Upper lobe of left lung (tissue), 6 donors: ENCODE measurements at regions not wholly inside any gene's neighbourhood (a gene's known extent, or its start where the extent isn't known, plus 50 kb on each side); places are given as distances from the start of the nearest gene placed in this dataset.

Source experiments
- ATAC-seq, 2 donors: fragments of 200-7000 bp; cut with Tn5 transposase; one replicate each; pipeline ENCODE4 v1.9.1; 2022; ENCODE audit warnings: mild to moderate bottlenecking in 2 of 2, moderate library complexity in 2 of 2; ENCODE audit not compliant: low FRiP score in 2 of 2
- DNase-seq, 2 donors: peaks; one replicate each; pipeline ENCODE4 v3.0.0-alpha.2; 2019 to 2020
- H3K27ac ChIP-seq, 4 donors: fragments of 200-600 bp; sonication (generic); one replicate each; pipeline ENCODE4 v1.5.1; 2016 to 2019
- H3K27me3 ChIP-seq, 4 donors: fragments of 200-600 bp; sonication (generic); one replicate each; pipeline ENCODE4 v1.5.1; 2017 to 2019
- H3K36me3 ChIP-seq, 4 donors: fragments of 200-600 bp; sonication (generic); one replicate each; pipeline ENCODE4 v1.5.1; 2016 to 2019
- H3K4me1 ChIP-seq, 4 donors: fragments of 200-600 bp; sonication (generic); one replicate each; pipeline ENCODE4 v1.5.1; 2018 to 2019
- H3K4me3 ChIP-seq, 4 donors: fragments of 200-600 bp; sonication (generic); one replicate each; pipeline ENCODE4 v1.5.1; 2017 to 2019; ENCODE audit warnings: mild to moderate bottlenecking in 2 of 4, moderate library complexity in 1 of 4
- H3K9me3 ChIP-seq, 4 donors: fragments of 200-600 bp; sonication (generic); one replicate each; pipeline ENCODE4 v1.5.1; 2018 to 2019
- EP300 ChIP-seq, 4 donors: sonication (generic); formaldehyde crosslinking; IDR thresholded peaks; one replicate each; pipeline ENCODE4 v1.5.1; 2017; ENCODE audit warnings: antibody characterized with exemption in 4 of 4, control low read depth in 2 of 4
- POLR2A ChIP-seq, 4 donors: fragments of 450-650 bp; IDR thresholded peaks; one replicate each; pipeline ENCODE4 v1.5.1; 2016 to 2017; ENCODE audit warnings: antibody characterized with exemption in 4 of 4, mild to moderate bottlenecking in 2 of 4
- POLR2AphosphoS5 ChIP-seq, 2 donors: sonication (generic); formaldehyde crosslinking; IDR thresholded peaks; one replicate each; pipeline ENCODE4 v1.5.1; 2017; ENCODE audit warnings: antibody characterized with exemption in 2 of 2
- WGBS, 2 donors: methylation state at CpG; one replicate each; pipeline ENCODE4 v1.1.5; 2017 to 2018; 5-methylcytosine and 5-hydroxymethylcytosine counted together
- TF ChIP-seq, protein P1 (sequence below), 6 experiments: fragments of 450-650 bp in 4 of 6; fragments of 200-600 bp in 2 of 6; sonication (generic) in 2 of 6; IDR thresholded peaks; one replicate each; pipeline ENCODE4 v1.5.1; 2016 to 2019; ENCODE audit warnings: antibody characterized with exemption in 6 of 6
- donor health status: DM: no; HTN: no; CAD: no; lungs with moderate emphysema.
- donor health status: DM: no; HTN: yes; CAD: no; lungs with severe emphysema.

DNA sequence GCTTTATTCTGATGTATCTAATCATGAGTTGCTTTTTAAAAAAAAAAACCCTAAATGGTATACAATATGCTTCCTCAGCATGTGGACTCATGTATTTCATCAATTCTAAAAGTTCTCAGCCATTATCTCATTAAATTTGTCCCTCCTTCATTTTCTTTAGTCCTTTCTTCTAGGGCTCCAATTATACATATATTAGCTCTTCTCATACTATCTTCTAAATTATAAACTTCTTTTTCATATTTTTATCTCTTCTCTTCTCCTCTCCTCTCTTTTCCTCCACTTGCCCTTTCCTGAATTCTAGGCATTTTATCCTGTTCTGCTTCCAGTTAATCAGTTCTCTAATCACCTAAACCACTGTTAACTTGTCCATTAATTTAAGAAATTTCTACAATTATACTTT is 55.0 kb upstream of the IL33 start:
- no peaks in the 10 kb centered on the region for H3K4me1 ChIP-seq
- no peaks in the 10 kb centered on the region for H3K27me3 ChIP-seq
- no peak overlapping the region for H3K27ac ChIP-seq
- no peaks in the 10 kb centered on the region for H3K36me3 ChIP-seq
- ATAC-seq: no peak
- H3K9me3 ChIP-seq: peaks cover 0 to 14% (median 6%) of the 10 kb centered on the region in 4 donors
- H3K4me3 ChIP-seq: no peak overlapping the region
- no peak for TF ChIP-seq POLR2A (IDR thresholded peaks at IDR 0.05)
- no peak for DNase-seq

DNA sequence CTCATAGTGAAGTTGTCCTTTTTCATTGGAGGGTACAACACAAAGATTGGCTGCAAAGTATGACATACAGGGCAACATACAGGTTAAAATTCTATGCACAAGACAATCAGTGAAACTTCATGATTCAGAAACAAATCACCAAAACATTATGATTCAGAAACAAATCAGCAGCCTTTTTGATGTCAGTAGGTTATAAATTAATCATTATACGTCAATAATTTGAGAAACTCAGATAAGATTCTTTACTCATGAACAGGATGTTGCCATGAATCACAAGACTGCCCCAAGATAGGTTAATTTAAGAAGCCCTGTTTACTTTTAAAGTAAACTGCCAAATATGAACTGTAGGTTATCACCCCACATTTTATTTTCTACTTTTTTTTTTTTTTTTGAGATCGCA is 62.2 kb upstream of the IL33 start:
- no peak for ATAC-seq
- DNase-seq: no peak
- Histone ChIP-seq H3K36me3 (no peaks in the 10 kb centered on the region), H3K27ac (no peak overlapping the region), H3K4me1 (no peaks in the 10 kb centered on the region), H3K27me3 (no peaks in the 10 kb centered on the region), H3K9me3 (no peaks in the 10 kb centered on the region), H3K4me3 (no peak overlapping the region)
- TF ChIP-seq, protein P1, sequence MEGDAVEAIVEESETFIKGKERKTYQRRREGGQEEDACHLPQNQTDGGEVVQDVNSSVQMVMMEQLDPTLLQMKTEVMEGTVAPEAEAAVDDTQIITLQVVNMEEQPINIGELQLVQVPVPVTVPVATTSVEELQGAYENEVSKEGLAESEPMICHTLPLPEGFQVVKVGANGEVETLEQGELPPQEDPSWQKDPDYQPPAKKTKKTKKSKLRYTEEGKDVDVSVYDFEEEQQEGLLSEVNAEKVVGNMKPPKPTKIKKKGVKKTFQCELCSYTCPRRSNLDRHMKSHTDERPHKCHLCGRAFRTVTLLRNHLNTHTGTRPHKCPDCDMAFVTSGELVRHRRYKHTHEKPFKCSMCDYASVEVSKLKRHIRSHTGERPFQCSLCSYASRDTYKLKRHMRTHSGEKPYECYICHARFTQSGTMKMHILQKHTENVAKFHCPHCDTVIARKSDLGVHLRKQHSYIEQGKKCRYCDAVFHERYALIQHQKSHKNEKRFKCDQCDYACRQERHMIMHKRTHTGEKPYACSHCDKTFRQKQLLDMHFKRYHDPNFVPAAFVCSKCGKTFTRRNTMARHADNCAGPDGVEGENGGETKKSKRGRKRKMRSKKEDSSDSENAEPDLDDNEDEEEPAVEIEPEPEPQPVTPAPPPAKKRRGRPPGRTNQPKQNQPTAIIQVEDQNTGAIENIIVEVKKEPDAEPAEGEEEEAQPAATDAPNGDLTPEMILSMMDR (IDR thresholded peaks at IDR 0.05): no peak
- no peak for TF ChIP-seq POLR2AphosphoS5 (IDR thresholded peaks at IDR 0.05)
- no peak for TF ChIP-seq POLR2A (IDR thresholded peaks at IDR 0.05)
- no peak for TF ChIP-seq EP300 (IDR thresholded peaks at IDR 0.05)
- 75 to 78% methylated on average over 2 of the region's 2 CpGs for WGBS, 2 donors

DNA sequence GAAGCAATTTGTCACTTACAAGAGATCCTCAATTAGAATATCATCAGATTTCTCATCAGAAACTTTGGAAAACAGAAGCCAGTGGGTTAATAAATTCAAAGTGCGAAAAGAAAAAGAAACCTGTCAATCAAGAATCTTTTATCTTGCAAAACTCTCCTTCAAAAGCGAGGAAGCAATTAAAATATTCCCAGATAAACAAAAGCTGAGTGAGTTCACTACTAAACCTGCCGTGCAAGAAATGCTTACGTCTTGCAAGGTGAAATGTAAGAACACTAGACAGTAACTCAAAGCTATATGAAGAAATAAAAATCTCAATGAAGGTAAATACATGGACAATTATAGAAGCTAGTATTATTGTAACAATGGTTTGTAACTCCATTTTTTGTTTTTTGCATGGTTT is 62.8 kb upstream of the IL33 start:
- no peak overlapping the region for H3K4me3 ChIP-seq
- ATAC-seq: no peak
- H3K36me3 ChIP-seq: no peaks in the 10 kb centered on the region
- DNase-seq: no peak
- TF ChIP-seq POLR2AphosphoS5 (IDR thresholded peaks at IDR 0.05): no peak
- no peak for TF ChIP-seq POLR2A (IDR thresholded peaks at IDR 0.05)
- TF ChIP-seq, protein P1 (IDR thresholded peaks at IDR 0.05): no peak
- no peak for TF ChIP-seq EP300 (IDR thresholded peaks at IDR 0.05)
- H3K27ac ChIP-seq: no peak overlapping the region
- H3K9me3 ChIP-seq: no peaks in the 10 kb centered on the region
- no peaks in the 10 kb centered on the region for H3K4me1 ChIP-seq
- 45 to 49% methylated on average over 4 of the region's 4 CpGs for WGBS, 2 donors
- no peaks in the 10 kb centered on the region for H3K27me3 ChIP-seq

DNA sequence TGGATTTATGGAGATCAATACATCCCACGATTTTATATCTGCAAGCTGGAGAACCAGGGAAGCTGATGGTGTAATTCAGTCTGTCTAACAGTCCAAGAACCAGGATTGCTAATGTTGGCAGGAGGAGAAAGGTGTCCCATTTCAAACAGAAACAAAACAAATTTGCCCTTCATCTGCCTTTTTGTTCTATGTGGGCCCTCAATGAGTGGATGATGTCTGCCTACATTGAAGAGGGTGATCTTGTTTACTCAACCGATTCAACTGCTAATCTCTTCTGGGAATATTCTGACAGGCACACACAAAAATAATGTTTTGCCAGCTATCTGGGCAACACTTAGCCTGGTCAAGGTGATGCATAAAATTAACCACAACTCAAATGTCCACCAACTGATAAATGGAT is 65.1 kb upstream of the IL33 start:
- Histone ChIP-seq H3K9me3 (no peaks in the 10 kb centered on the region), H3K4me3 (no peak overlapping the region), H3K4me1 (no peaks in the 10 kb centered on the region), H3K36me3 (no peaks in the 10 kb centered on the region), H3K27ac (no peak overlapping the region), H3K27me3 (no peaks in the 10 kb centered on the region)
- TF ChIP-seq, protein P1 (IDR thresholded peaks at IDR 0.05): no peak
- TF ChIP-seq EP300 (IDR thresholded peaks at IDR 0.05) (no peak), POLR2AphosphoS5 (IDR thresholded peaks at IDR 0.05) (no peak), POLR2A (IDR thresholded peaks at IDR 0.05) (no peak)
- ATAC-seq: no peak
- DNase-seq: no peak
- WGBS, 2 donors: 72 to 74% methylated on average over 2 of the region's 2 CpGs

DNA sequence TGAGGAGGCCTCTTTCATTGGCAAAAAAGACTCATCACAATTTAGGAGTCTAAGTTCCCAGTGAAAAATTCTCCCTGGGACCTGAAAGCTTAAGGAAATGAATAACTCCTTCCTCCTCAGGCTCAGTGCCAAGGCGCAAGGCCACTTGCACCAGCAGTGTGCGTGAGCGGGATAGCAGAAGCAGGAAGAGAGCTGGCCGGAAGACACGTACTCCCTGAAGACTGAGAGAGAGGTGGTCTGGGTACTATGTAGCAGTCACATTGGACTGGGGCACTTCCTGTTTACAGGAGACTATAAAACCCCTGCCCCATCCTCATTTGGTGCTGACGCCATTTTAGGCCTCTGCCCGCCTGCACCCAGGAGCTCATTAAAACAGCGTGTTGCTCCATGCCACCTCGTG is 66.3 kb upstream of the IL33 start:
- WGBS, 2 donors: 88 to 90% methylated on average over 9 of the region's 9 CpGs

More for the DNA sequence above, 66.3 kb upstream of the IL33 start:
- Histone ChIP-seq H3K36me3 (no peaks in the 10 kb centered on the region), H3K4me1 (no peaks in the 10 kb centered on the region), H3K4me3 (no peak overlapping the region), H3K9me3 (no peaks in the 10 kb centered on the region), H3K27me3 (no peaks in the 10 kb centered on the region), H3K27ac (no peak overlapping the region)
- DNase-seq (peak in 1 of 2 donors; percentile 3), ATAC-seq (no peak)
- TF ChIP-seq, protein P1 (IDR thresholded peaks at IDR 0.05): no peak
- TF ChIP-seq POLR2AphosphoS5 (IDR thresholded peaks at IDR 0.05) (no peak), POLR2A (IDR thresholded peaks at IDR 0.05) (no peak), EP300 (IDR thresholded peaks at IDR 0.05) (no peak)
